DOHH2 (cell line): ENCODE measurements at regions not wholly inside any gene's neighbourhood (a gene's known extent, or its start where the extent isn't known, plus 50 kb on each side); places are given as distances from the start of the nearest gene placed in this dataset.

Experiments used
- H3F3A ChIP-seq: fragments of 200-600 bp; sonication (generic), shearing (Covaris generic); 2 replicates; pipeline ENCODE4 v1.6.0; 2016; ENCODE audit warnings: antibody characterized with exemption, mild to moderate bottlenecking; ENCODE audit not compliant: control insufficient read depth, insufficient read depth
- H3K27ac ChIP-seq: fragments of 200-600 bp; sonication (generic); 2 replicates; pipeline ENCODE4 v1.5.1; 2014; ENCODE audit warnings: low read depth, mild to moderate bottlenecking, low read length, moderate library complexity
- H3K27me3 ChIP-seq: fragments of 200-600 bp; sonication (generic); 2 replicates; pipeline ENCODE4 v1.6.1; 2014; ENCODE audit warnings: mild to moderate bottlenecking, low read length, mixed read lengths; ENCODE audit not compliant: control insufficient read depth
- H3K36me3 ChIP-seq: fragments of 200-600 bp; sonication (generic); 2 replicates; pipeline ENCODE4 v1.6.1; 2014; ENCODE audit warnings: mild to moderate bottlenecking, low read length, moderate library complexity, mixed read lengths; ENCODE audit not compliant: control insufficient read depth
- H3K4me1 ChIP-seq: fragments of 200-600 bp; sonication (generic); 2 replicates; pipeline ENCODE4 v1.6.1; 2014; ENCODE audit warnings: mild to moderate bottlenecking, low read length, mixed read lengths; ENCODE audit not compliant: control insufficient read depth
- H3K4me2 ChIP-seq: fragments of 200-600 bp; sonication (generic); 2 replicates; pipeline ENCODE4 v1.6.0; 2014; ENCODE audit warnings: mild to moderate bottlenecking, low read length, moderate library complexity
- H3K4me3 ChIP-seq: fragments of 200-600 bp; sonication (generic); 2 replicates; pipeline ENCODE4 v1.5.1; 2014; ENCODE audit warnings: mild to moderate bottlenecking, low read length, mixed read lengths
- H3K79me2 ChIP-seq: fragments of 200-600 bp; sonication (generic); 2 replicates; pipeline ENCODE4 v1.6.1; 2014; ENCODE audit warnings: mild to moderate bottlenecking, low read length, mixed read lengths; ENCODE audit not compliant: control insufficient read depth
- H3K9me2 ChIP-seq: fragments of 200-600 bp; sonication (generic); replicated peaks from 2 replicates; pipeline ENCODE4 v1.6.1; 2014; ENCODE audit warnings: mild to moderate bottlenecking, low read length, mixed read lengths; ENCODE audit not compliant: control insufficient read depth
- H3K9me3 ChIP-seq: fragments of 200-600 bp; sonication (generic); 2 replicates; pipeline ENCODE4 v1.6.1; 2014; ENCODE audit warnings: antibody characterized with exemption, low read length, mixed read lengths; ENCODE audit not compliant: control insufficient read depth, insufficient read depth
- H4K20me1 ChIP-seq: fragments of 200-600 bp; sonication (generic); 2 replicates; pipeline ENCODE4 v1.6.0; 2014; ENCODE audit warnings: low read depth, mild to moderate bottlenecking, antibody characterized with exemption, low read length, moderate library complexity; ENCODE audit not compliant: control insufficient read depth, insufficient read depth
- CTCF ChIP-seq: fragments of 200-600 bp; sonication (generic); IDR thresholded peaks from one replicate; pipeline ENCODE4 v1.5.1; 2014; ENCODE audit warnings: antibody characterized with exemption, mild to moderate bottlenecking, low read depth, low read length; ENCODE audit not compliant: poor library complexity, severe bottlenecking
- EZH2phosphoT487 ChIP-seq: fragments of 200-600 bp; sonication (generic); IDR thresholded peaks from 2 replicates; pipeline ENCODE4 v1.6.1; 2017; ENCODE audit warnings: borderline replicate concordance, mild to moderate bottlenecking, antibody characterized with exemption, low read length, moderate library complexity, mixed read lengths

DNA sequence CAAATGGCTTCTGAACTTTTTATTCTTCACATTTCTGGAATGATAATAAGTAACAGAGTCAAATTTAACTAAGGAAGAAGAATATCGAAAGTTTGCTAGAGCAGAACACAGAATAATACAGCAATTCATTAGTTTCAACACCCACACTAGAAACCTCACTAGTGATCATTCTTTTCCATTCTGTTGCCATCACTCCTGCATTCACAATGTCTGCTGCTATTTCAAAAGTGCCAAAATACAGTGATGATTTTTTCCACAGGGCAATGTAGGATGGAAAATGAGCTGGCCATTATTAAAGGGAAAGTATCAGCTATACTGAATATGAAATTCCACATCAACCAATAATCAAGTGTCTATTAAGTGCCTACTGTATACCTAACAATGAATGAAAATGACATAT, 186.7 kb downstream of the USP46 start:
- H3K9me3 ChIP-seq, result no peaks in the 10 kb centered on the region
- H3K9me2 ChIP-seq, result no peaks in the 10 kb centered on the region
- H3F3A ChIP-seq, result 0 out of 2 replicates have a peak, but pooled peaks cover 3% of the 10 kb centered on the region
- H3K79me2 ChIP-seq, result no peaks in the 10 kb centered on the region
- no peaks in the 10 kb centered on the region for H4K20me1 ChIP-seq
- H3K4me2 ChIP-seq, result no peak overlapping the region
- H3K4me1 ChIP-seq, result peaks cover 4% of the 10 kb centered on the region; the same call in 1 of the 2 replicates
- TF ChIP-seq EZH2phosphoT487 (no peak), CTCF (no peak)
- no peaks in the 10 kb centered on the region for H3K27me3 ChIP-seq
- H3K4me3 ChIP-seq, result no peak overlapping the region
- no peak overlapping the region for H3K27ac ChIP-seq
- H3K36me3 ChIP-seq, result no peaks in the 10 kb centered on the region

GRCh38 chr4:52477191-52477780, 181.8 kb downstream of the USP46 start:
- Histone ChIP-seq H3K27me3 (no peaks in the 10 kb centered on the region), H3K4me2 (no peak overlapping the region), H4K20me1 (no peaks in the 10 kb centered on the region), H3K79me2 (no peaks in the 10 kb centered on the region), H3K4me1 (no peaks in the 10 kb centered on the region), H3F3A (no peaks in the 10 kb centered on the region), H3K36me3 (no peaks in the 10 kb centered on the region), H3K4me3 (no peak overlapping the region), H3K27ac (no peak overlapping the region), H3K9me3 (no peaks in the 10 kb centered on the region), H3K9me2 (no peaks in the 10 kb centered on the region)
- TF ChIP-seq CTCF, result no peak
- TF ChIP-seq EZH2phosphoT487, result no peak

DNA sequence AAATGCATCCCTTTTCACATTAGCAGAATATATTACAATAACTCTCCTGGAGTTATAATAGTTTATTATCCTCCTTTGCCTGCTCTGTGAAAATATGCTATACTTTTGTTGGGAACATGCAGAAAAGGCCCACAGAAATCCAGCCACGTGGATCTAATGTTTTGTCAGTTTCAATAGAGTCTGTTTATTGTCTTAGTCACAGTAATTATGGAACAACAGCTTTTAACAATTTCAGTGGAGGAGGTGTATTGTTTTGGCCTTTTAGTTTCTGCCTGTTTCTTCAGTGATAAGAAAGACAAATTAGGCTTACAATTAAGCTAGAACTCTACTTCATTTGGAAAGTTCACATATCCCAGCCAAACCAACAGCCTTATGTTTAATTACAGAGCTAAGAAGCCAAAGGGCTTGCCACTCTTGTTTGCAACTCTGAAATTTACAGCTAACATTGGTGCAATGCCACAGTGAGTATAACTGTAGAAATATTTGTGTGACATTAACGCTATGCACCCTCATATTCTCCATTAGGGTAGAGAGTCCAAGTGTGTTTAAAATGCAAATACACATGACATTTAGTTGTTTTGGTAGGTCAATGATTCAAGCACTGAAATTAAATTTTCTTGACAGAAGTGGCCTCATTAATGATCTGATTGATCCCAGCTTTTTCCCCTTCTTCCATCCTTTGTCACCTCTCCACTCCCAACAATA, 175.8 kb downstream of the USP46 start:
- no peak overlapping the region for H3K4me3 ChIP-seq
- no peaks in the 10 kb centered on the region for H3K9me3 ChIP-seq
- H3K27me3 ChIP-seq, result no peaks in the 10 kb centered on the region
- H3F3A ChIP-seq, result no peaks in the 10 kb centered on the region
- H3K9me2 ChIP-seq, result no peaks in the 10 kb centered on the region
- H3K4me1 ChIP-seq, result no peaks in the 10 kb centered on the region
- TF ChIP-seq EZH2phosphoT487, result no peak
- no peak for TF ChIP-seq CTCF
- H3K27ac ChIP-seq, result no peak overlapping the region
- no peaks in the 10 kb centered on the region for H3K36me3 ChIP-seq
- no peak overlapping the region for H3K4me2 ChIP-seq
- H4K20me1 ChIP-seq, result no peaks in the 10 kb centered on the region
- H3K79me2 ChIP-seq, result no peaks in the 10 kb centered on the region
